Psoas muscle (tissue), 7 donors: ENCODE measurements at regions not wholly inside any gene's neighbourhood (a gene's known extent, or its start where the extent isn't known, plus 50 kb on each side); places are given as distances from the start of the nearest gene placed in this dataset.

Experiments
- ATAC-seq, 4 donors: fragments of 200-7000 bp; cut with Tn5 transposase; one replicate each; pipeline ENCODE4 v1.9.1; 2020; ENCODE audit warnings: moderate library complexity in 3 of 4, mild to moderate bottlenecking in 2 of 4
- DNase-seq, 2 donors: peaks; one replicate each; pipeline ENCODE4 v3.0.0-alpha.2; 2020
- H3K27ac ChIP-seq: fragments of 200-600 bp; one replicate; pipeline ENCODE4 v1.8.0; 2022
- H3K27me3 ChIP-seq, 3 donors: fragments of 200-600 bp in 1 of 3; one replicate each; pipeline versions ENCODE4 v1.6.1 to v1.8.0; 2013 to 2022; ENCODE audit warnings: low read length in 2 of 3, mild to moderate bottlenecking in 2 of 3, moderate library complexity in 1 of 3; ENCODE audit not compliant: insufficient read depth in 3 of 3
- H3K36me3 ChIP-seq, 2 donors: fragments of 200-600 bp in 1 of 2; one replicate each; pipeline versions ENCODE4 v1.6.1 to v1.8.0; 2013 to 2022; ENCODE audit warnings: low read depth in 1 of 2, mild to moderate bottlenecking in 1 of 2, moderate library complexity in 1 of 2; ENCODE audit not compliant: insufficient read depth in 1 of 2
- H3K4me1 ChIP-seq: fragments of 200-600 bp; one replicate; pipeline ENCODE4 v1.8.0; 2022
- H3K4me3 ChIP-seq: fragments of 200-600 bp; one replicate; pipeline ENCODE4 v1.8.0; 2022; ENCODE audit warnings: mild to moderate bottlenecking
- H3K9me3 ChIP-seq: fragments of 200-600 bp; one replicate; pipeline ENCODE4 v1.8.0; 2022
- CTCF ChIP-seq: fragments of 200-600 bp; IDR thresholded peaks from one replicate; pipeline ENCODE4 v1.8.0; 2022; ENCODE audit warnings: antibody characterized with exemption
- WGBS, 3 donors: extraction: QIAGEN DNeasy Blood & Tissue Kit; methylation state at CpG; one replicate each; pipeline versions ENCODE4 v1.1.6 to v1.1.7; 2013; 5-methylcytosine and 5-hydroxymethylcytosine counted together
- intact Hi-C, 2 donors: fragments of 100-400 bp; cut with DNase I; formaldehyde crosslinking; loops; one replicate each; pipeline versions ENCODE4 v1.11.0 to v1.14.2; 2022
- donor health status: healthy with polysubstance abuse.
- donor health status: DM: no; HTN: no; CAD: no; lungs with moderate emphysema.
- donor health status: Bipolar disorder and iron deficiency.
- donor health status: healthy.
- donor health status: DM: yes; HTN: yes; CAD: no.
- donor health status: DM: no; HTN: no; CAD: no.
- donor health status: DM: yes; HTN: yes; CAD: no.

GRCh38 chr18:78495550-78495949 is 484.1 kb upstream of the SALL3 start:
- TF ChIP-seq CTCF: no peak
- no peak for ATAC-seq
- intact Hi-C loops: no loop called here
- no peaks in the 10 kb centered on the region for H3K36me3 ChIP-seq
- no peaks in the 10 kb centered on the region for H3K4me1 ChIP-seq
- H3K27ac ChIP-seq: no peak overlapping the region
- no peaks in the 10 kb centered on the region for H3K9me3 ChIP-seq
- no peak for DNase-seq
- WGBS, 3 donors: 95 to 97% (median 96%) methylated on average over 14 of the region's 14 CpGs
- H3K27me3 ChIP-seq: no peaks in the 10 kb centered on the region
- H3K4me3 ChIP-seq: no peak overlapping the region

- H3K27ac ChIP-seq: no peak overlapping the region
- no peaks in the 10 kb centered on the region for H3K4me1 ChIP-seq
- no peak for TF ChIP-seq CTCF
- no peak for ATAC-seq
- H3K27me3 ChIP-seq: no peaks in the 10 kb centered on the region
- no peaks in the 10 kb centered on the region for H3K36me3 ChIP-seq
- H3K4me3 ChIP-seq: no peak overlapping the region
- no peaks in the 10 kb centered on the region for H3K9me3 ChIP-seq
- no peak for DNase-seq
- intact Hi-C loops: no loop called here
- 69 to 79% (median 74%) methylated on average over 16 of the region's 16 CpGs for WGBS, 3 donors
These were observed 483.5 kb upstream of the SALL3 start for GRCh38 chr18:78496079-78496478.

- H3K27ac ChIP-seq: no peak overlapping the region
- intact Hi-C loops: no loop called here
- H3K4me1 ChIP-seq: no peaks in the 10 kb centered on the region
- TF ChIP-seq CTCF: no peak
- ATAC-seq (no peak), DNase-seq (no peak)
- 56 to 64% (median 61%) methylated on average over 13 of the region's 13 CpGs for WGBS, 3 donors
- no peaks in the 10 kb centered on the region for H3K9me3 ChIP-seq
- H3K36me3 ChIP-seq: no peaks in the 10 kb centered on the region
- no peak overlapping the region for H3K4me3 ChIP-seq
- no peaks in the 10 kb centered on the region for H3K27me3 ChIP-seq
These were observed 482.0 kb upstream of the SALL3 start for GRCh38 chr18:78497641-78498040.

- H3K9me3 ChIP-seq: no peaks in the 10 kb centered on the region
- TF ChIP-seq CTCF: no peak
- no peaks in the 10 kb centered on the region for H3K27me3 ChIP-seq
- no peak overlapping the region for H3K27ac ChIP-seq
- DNase-seq (no peak), ATAC-seq (no peak)
- H3K4me1 ChIP-seq: no peaks in the 10 kb centered on the region
- no peaks in the 10 kb centered on the region for H3K36me3 ChIP-seq
- WGBS, 3 donors: 85 to 94% (median 94%) methylated on average over 15 of the region's 15 CpGs
- intact Hi-C loops: no loop called here
- H3K4me3 ChIP-seq: no peak overlapping the region
These were observed 480.0 kb upstream of the SALL3 start for GRCh38 chr18:78499586-78499985.

- no peaks in the 10 kb centered on the region for H3K36me3 ChIP-seq
- DNase-seq (no peak), ATAC-seq (no peak)
- no peak for TF ChIP-seq CTCF
- H3K9me3 ChIP-seq: no peaks in the 10 kb centered on the region
- no peak overlapping the region for H3K27ac ChIP-seq
- WGBS, 3 donors: 82 to 90% (median 85%) methylated on average over 7 of the region's 7 CpGs
- intact Hi-C loops: no loop called here
- H3K4me1 ChIP-seq: no peaks in the 10 kb centered on the region
- no peak overlapping the region for H3K4me3 ChIP-seq
- peaks cover 0 to 7% (median 0%) of the 10 kb centered on the region in 3 donors for H3K27me3 ChIP-seq
These were observed 478.4 kb upstream of the SALL3 start for GRCh38 chr18:78501251-78501650.
